PC-9 (cell line): ENCODE measurements at regions not wholly inside any gene's neighbourhood (a gene's known extent, or its start where the extent isn't known, plus 50 kb on each side); places are given as distances from the start of the nearest gene placed in this dataset.

ENCODE experiments used
- BruUV-seq: library from RNA; stranded (reverse); fragments of 400-500 nt; replicated peaks from 2 replicates; lab custom pipeline; 2021; lab: Mats Ljungman, UMichigan
- CTCF ChIA-PET: fragments of 300-600 bp; sonication (Branson Sonifier 250); formaldehyde crosslinking; loops from one replicate; lab custom pipeline; 2022; ENCODE audit warnings: antibody characterized with exemption; lab: Charles Lee
- POLR2A ChIA-PET: fragments of 300-600 bp; sonication (Branson Sonifier 250); formaldehyde crosslinking; loops from one replicate; lab custom pipeline; 2022; ENCODE audit warnings: antibody characterized with exemption; ENCODE audit not compliant: unreplicated experiment; lab: Charles Lee
- DNase-seq, 2 experiments: peaks; one replicate each; pipeline versions ENCODE4 v3.0.0 to v3.0.0-alpha.2; 2015 to 2022; ENCODE audit warnings: mixed read lengths in 1 of 2
- H2AFZ ChIP-seq: fragments of 200-600 bp; sonication (generic); 2 replicates; pipeline ENCODE4 v1.8.1; 2017; ENCODE audit warnings: antibody characterized with exemption
- H3F3A ChIP-seq: fragments of 200-600 bp; sonication (generic); 2 replicates; pipeline ENCODE4 v1.8.1; 2017; ENCODE audit warnings: antibody characterized with exemption, mild to moderate bottlenecking, low read depth; ENCODE audit not compliant: insufficient read depth
- H3K27ac ChIP-seq: fragments of 200-600 bp; sonication (generic); 2 replicates; pipeline ENCODE4 v1.6.1; 2016; ENCODE audit warnings: mixed run types
- H3K27me3 ChIP-seq: fragments of 200-600 bp; sonication (generic); 2 replicates; pipeline ENCODE4 v1.6.1; 2016; ENCODE audit warnings: low read depth, mixed run types; ENCODE audit not compliant: insufficient read depth
- H3K36me3 ChIP-seq: fragments of 200-600 bp; sonication (generic); 2 replicates; pipeline ENCODE4 v1.6.1; 2016; ENCODE audit warnings: low read depth, mixed run types
- H3K4me1 ChIP-seq: fragments of 200-600 bp; sonication (generic); replicated peaks from 2 replicates; pipeline ENCODE4 v1.6.1; 2016; ENCODE audit warnings: mixed run types; ENCODE audit not compliant: insufficient read depth
- H3K4me2 ChIP-seq: fragments of 200-600 bp; sonication (generic); 2 replicates; pipeline ENCODE4 v1.6.1; 2017; ENCODE audit warnings: mixed run types
- H3K4me3 ChIP-seq: fragments of 200-600 bp; sonication (generic); 2 replicates; pipeline ENCODE4 v1.6.1; 2016; ENCODE audit warnings: mixed run types
- H3K79me2 ChIP-seq: fragments of 200-600 bp; sonication (generic); 2 replicates; pipeline ENCODE4 v1.6.1; 2017; ENCODE audit warnings: low read depth, mixed run types
- H3K9me2 ChIP-seq: fragments of 200-600 bp; sonication (generic); 2 replicates; pipeline ENCODE4 v1.8.1; 2017; ENCODE audit warnings: mild to moderate bottlenecking; ENCODE audit not compliant: insufficient read depth
- H3K9me3 ChIP-seq: fragments of 200-600 bp; sonication (generic); 2 replicates; pipeline ENCODE4 v1.8.1; 2016; ENCODE audit warnings: low read depth; ENCODE audit not compliant: insufficient read depth
- H4K20me1 ChIP-seq: fragments of 200-600 bp; sonication (generic); 2 replicates; pipeline ENCODE4 v1.8.1; 2017; ENCODE audit not compliant: insufficient read depth
- CTCF ChIP-seq: fragments of 200-600 bp; sonication (generic); conservative IDR thresholded peaks from 2 replicates; pipeline ENCODE4 v1.6.1; 2017; ENCODE audit warnings: mixed run types, antibody characterized with exemption, mild to moderate bottlenecking, moderate library complexity
- EZH2 ChIP-seq: fragments of 200-600 bp; sonication (generic); IDR thresholded peaks from 2 replicates; pipeline ENCODE4 v1.8.0; 2017; ENCODE audit warnings: antibody characterized with exemption, low read depth
- intact Hi-C: fragments of 100-400 bp; cut with micrococcal nuclease; formaldehyde crosslinking; loops from one replicate; pipeline ENCODE4 v1.10.0; 2022; ENCODE audit not compliant: unreplicated experiment

- H3K27ac ChIP-seq: no peak overlapping the region
- no peaks in the 10 kb centered on the region for H3K36me3 ChIP-seq
- intact Hi-C loops: no loop called here
- H2AFZ ChIP-seq: no peak overlapping the region
- no TSS peak for BruUV-seq
- ChIA-PET POLR2A (no interaction called here), CTCF (no interaction called here)
- no peaks in the 10 kb centered on the region for H3K79me2 ChIP-seq
- no peaks in the 10 kb centered on the region for H3K9me2 ChIP-seq
- H4K20me1 ChIP-seq: no peaks in the 10 kb centered on the region
- no peak for TF ChIP-seq CTCF
- no peak for TF ChIP-seq EZH2
- DNase-seq: no peak
- H3K4me1 ChIP-seq: no peaks in the 10 kb centered on the region
- H3K4me3 ChIP-seq: no peak overlapping the region
- H3F3A ChIP-seq: no peaks in the 10 kb centered on the region
- H3K4me2 ChIP-seq: no peak overlapping the region
- no peaks in the 10 kb centered on the region for H3K27me3 ChIP-seq
- H3K9me3 ChIP-seq: no peaks in the 10 kb centered on the region
Observed at GRCh38 chr4:130722361-130722760, 1626.4 kb downstream of the C4orf33 start.

GRCh38 chr4:130736436-130737185 lies 1640.7 kb downstream of the C4orf33 start:
- POLR2A ChIA-PET: no interaction called here
- Histone ChIP-seq H4K20me1 (no peaks in the 10 kb centered on the region), H3K9me2 (no peaks in the 10 kb centered on the region), H3F3A (no peaks in the 10 kb centered on the region), H2AFZ (no peak overlapping the region), H3K79me2 (no peaks in the 10 kb centered on the region), H3K36me3 (no peaks in the 10 kb centered on the region), H3K27ac (no peak overlapping the region), H3K4me1 (no peaks in the 10 kb centered on the region), H3K9me3 (no peaks in the 10 kb centered on the region), H3K4me2 (no peak overlapping the region), H3K27me3 (no peaks in the 10 kb centered on the region), H3K4me3 (no peak overlapping the region)
- intact Hi-C loops: no loop called here
- TF ChIP-seq CTCF (no peak), EZH2 (no peak)
- CTCF ChIA-PET: no interaction called here
- BruUV-seq: no TSS peak
- no peak for DNase-seq

DNA sequence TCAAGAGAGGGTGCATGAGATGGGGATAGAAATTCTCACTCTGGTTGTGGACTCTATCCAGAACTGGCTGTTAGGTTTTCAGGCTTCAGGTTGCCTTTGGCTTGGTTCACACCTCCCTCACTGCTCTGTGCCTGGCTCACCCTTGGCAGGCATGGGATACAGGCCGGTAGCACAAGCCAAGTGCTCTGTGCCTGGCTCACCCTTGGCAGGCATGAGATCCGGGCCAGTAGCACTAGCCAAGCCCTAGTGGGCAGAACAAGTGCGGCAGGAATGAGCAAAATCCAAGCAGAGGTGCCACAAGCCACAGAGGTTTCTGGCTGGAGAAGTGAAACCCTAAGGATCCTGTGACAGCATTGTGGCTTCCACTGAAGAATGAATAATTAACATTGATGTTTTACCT lies 1642.3 kb downstream of the C4orf33 start:
- H3F3A ChIP-seq: no peaks in the 10 kb centered on the region
- H3K4me2 ChIP-seq: no peak overlapping the region
- no peak overlapping the region for H3K27ac ChIP-seq
- DNase-seq: no peak
- no peaks in the 10 kb centered on the region for H3K79me2 ChIP-seq
- intact Hi-C loops: no loop called here
- ChIA-PET CTCF (no interaction called here), POLR2A (no interaction called here)
- no peak overlapping the region for H2AFZ ChIP-seq
- H3K36me3 ChIP-seq: no peaks in the 10 kb centered on the region
- H3K27me3 ChIP-seq: no peaks in the 10 kb centered on the region
- H3K9me2 ChIP-seq: no peaks in the 10 kb centered on the region
- H4K20me1 ChIP-seq: no peaks in the 10 kb centered on the region
- BruUV-seq: no TSS peak
- TF ChIP-seq CTCF: no peak
- TF ChIP-seq EZH2: no peak
- H3K9me3 ChIP-seq: no peaks in the 10 kb centered on the region
- no peak overlapping the region for H3K4me3 ChIP-seq
- no peaks in the 10 kb centered on the region for H3K4me1 ChIP-seq
